HEK293 (cell line): ENCODE measurements at regions not wholly inside any gene's neighbourhood (a gene's known extent, or its start where the extent isn't known, plus 50 kb on each side); places are given as distances from the start of the nearest gene placed in this dataset.

Experiments used
- CTCF ChIA-PET: fragments of 350-600 bp; formaldehyde crosslinking; extraction: SDS; loops from one replicate; lab custom pipeline; 2021; ENCODE audit warnings: antibody characterized with exemption; lab: Yijun Ruan, JAX
- POLR2A ChIA-PET: fragments of 300-600 bp; formaldehyde crosslinking; extraction: SDS; loops from one replicate; lab custom pipeline; 2020; ENCODE audit warnings: antibody characterized with exemption, inconsistent platforms; lab: Yijun Ruan, JAX
- H3K27ac ChIP-seq: fragments of 200-500 bp; sonication (Bioruptor generic); 2 replicates; pipeline ENCODE4 v1.5.1; 2014; ENCODE audit warnings: low read depth, low read length, control low read depth, inconsistent platforms; ENCODE audit errors: extremely low read depth
- H3K36me3 ChIP-seq, 2 experiments: fragments of 200-500 bp in 1 of 2; sonication (Bioruptor generic) in 1 of 2; 1 replicate in 1 of 2; 2 replicates in 1 of 2; pipeline ENCODE4 v1.5.1; 2014 to 2017; ENCODE audit warnings: inconsistent platforms in 2 of 2, low read length in 2 of 2; ENCODE audit not compliant: control insufficient read depth in 2 of 2, insufficient read depth in 1 of 2
- H3K4me1 ChIP-seq: fragments of 200-500 bp; sonication (Bioruptor generic); 2 replicates; pipeline ENCODE4 v1.5.1; 2014; ENCODE audit warnings: mild to moderate bottlenecking, low read length, inconsistent platforms; ENCODE audit not compliant: control insufficient read depth, insufficient read depth
- H3K4me3 ChIP-seq: 2 replicates; pipeline ENCODE4 v1.5.1; 2011; ENCODE audit warnings: low read depth, mild to moderate bottlenecking, control low read depth, low read length, moderate library complexity
- H3K9me3 ChIP-seq: fragments of 200-500 bp; sonication (Bioruptor generic); 2 replicates; pipeline ENCODE4 v1.5.1; 2014; ENCODE audit warnings: low read depth, low read length, inconsistent platforms; ENCODE audit not compliant: control insufficient read depth, insufficient read depth
- BCL11B ChIP-seq: fragments of 450-650 bp; formaldehyde crosslinking; IDR thresholded peaks from 2 replicates; pipeline ENCODE4 v1.5.1; 2016; ENCODE audit warnings: low read depth, missing biosample characterization, missing genetic modification characterization
- BCL6B ChIP-seq: fragments of 450-650 bp; formaldehyde crosslinking; IDR thresholded peaks from 2 replicates; pipeline ENCODE4 v1.5.1; 2017; ENCODE audit warnings: missing biosample characterization, missing genetic modification characterization
- GLI4 ChIP-seq: fragments of 450-650 bp; formaldehyde crosslinking; IDR thresholded peaks from 2 replicates; pipeline ENCODE4 v1.5.1; 2016; ENCODE audit warnings: missing biosample characterization, missing genetic modification characterization
- KLF16 ChIP-seq: fragments of 450-650 bp; formaldehyde crosslinking; IDR thresholded peaks from 2 replicates; pipeline ENCODE4 v1.5.1; 2017; ENCODE audit warnings: missing biosample characterization, missing genetic modification characterization
- PATZ1 ChIP-seq: fragments of 450-650 bp; formaldehyde crosslinking; IDR thresholded peaks from 2 replicates; pipeline ENCODE4 v1.5.1; 2016; ENCODE audit warnings: missing biosample characterization, missing genetic modification characterization
- SP3 ChIP-seq: fragments of 450-650 bp; formaldehyde crosslinking; IDR thresholded peaks from 2 replicates; pipeline ENCODE4 v1.5.1; 2016; ENCODE audit warnings: missing biosample characterization, missing genetic modification characterization
- ZBTB26 ChIP-seq: fragments of 450-650 bp; formaldehyde crosslinking; optimal IDR thresholded peaks from 2 replicates; pipeline ENCODE3; 2016; ENCODE audit warnings: missing biosample characterization, mild to moderate bottlenecking, missing genetic modification characterization
- ZNF114 ChIP-seq: fragments of 450-650 bp; formaldehyde crosslinking; IDR thresholded peaks from 2 replicates; pipeline ENCODE4 v1.5.0; 2017; ENCODE audit warnings: missing biosample characterization, missing genetic modification characterization
- ZNF132 ChIP-seq: fragments of 450-650 bp; formaldehyde crosslinking; IDR thresholded peaks from 2 replicates; pipeline ENCODE4 v1.5.1; 2017; ENCODE audit warnings: missing biosample characterization, missing genetic modification characterization, borderline replicate concordance
- ZNF169 ChIP-seq: fragments of 450-650 bp; formaldehyde crosslinking; IDR thresholded peaks from 2 replicates; pipeline ENCODE4 v1.5.1; 2016; ENCODE audit warnings: missing biosample characterization, missing genetic modification characterization
- ZNF175 ChIP-seq: fragments of 450-650 bp; formaldehyde crosslinking; IDR thresholded peaks from 2 replicates; pipeline ENCODE4 v1.5.1; 2016; ENCODE audit warnings: missing biosample characterization, missing genetic modification characterization
- ZNF335 ChIP-seq: fragments of 450-650 bp; formaldehyde crosslinking; conservative IDR thresholded peaks from 2 replicates; pipeline ENCODE4 v1.5.1; 2016; ENCODE audit warnings: missing biosample characterization, missing genetic modification characterization
- ZNF366 ChIP-seq: fragments of 450-650 bp; formaldehyde crosslinking; conservative IDR thresholded peaks from 2 replicates; pipeline ENCODE4 v1.5.1; 2016; ENCODE audit warnings: missing biosample characterization, missing genetic modification characterization
- ZNF394 ChIP-seq: fragments of 450-650 bp; formaldehyde crosslinking; IDR thresholded peaks from 2 replicates; pipeline ENCODE4 v1.5.1; 2016; ENCODE audit warnings: missing biosample characterization, missing genetic modification characterization, mild to moderate bottlenecking, moderate library complexity, borderline replicate concordance
- ZNF426 ChIP-seq: fragments of 450-650 bp; formaldehyde crosslinking; IDR thresholded peaks from 2 replicates; pipeline ENCODE4 v1.5.1; 2017; ENCODE audit warnings: missing biosample characterization, missing genetic modification characterization, mild to moderate bottlenecking, inconsistent platforms, moderate library complexity
- ZNF513 ChIP-seq: fragments of 450-650 bp; IDR thresholded peaks from 2 replicates; pipeline ENCODE4 v1.5.1; 2018; ENCODE audit warnings: missing biosample characterization, missing genetic modification characterization
- ZNF530 ChIP-seq: fragments of 450-650 bp; formaldehyde crosslinking; IDR thresholded peaks from 2 replicates; pipeline ENCODE4 v1.5.1; 2016; ENCODE audit warnings: low read depth, missing biosample characterization, missing genetic modification characterization
- ZNF561 ChIP-seq: fragments of 450-650 bp; IDR thresholded peaks from 2 replicates; pipeline ENCODE4 v1.5.1; 2018; ENCODE audit warnings: missing biosample characterization, missing genetic modification characterization, borderline replicate concordance
- ZNF658 ChIP-seq: fragments of 450-650 bp; formaldehyde crosslinking; IDR thresholded peaks from 2 replicates; pipeline ENCODE4; 2016; ENCODE audit warnings: missing biosample characterization, missing genetic modification characterization
- ZNF701 ChIP-seq: fragments of 450-650 bp; formaldehyde crosslinking; IDR thresholded peaks from 2 replicates; pipeline ENCODE4 v1.5.1; 2016; ENCODE audit warnings: missing biosample characterization, missing genetic modification characterization
- ZNF76 ChIP-seq: fragments of 450-650 bp; formaldehyde crosslinking; IDR thresholded peaks from 2 replicates; pipeline ENCODE4; 2016; ENCODE audit warnings: low read depth, missing biosample characterization, missing genetic modification characterization, borderline replicate concordance
- TF ChIP-seq, protein P1 (sequence below): fragments of 450-650 bp; formaldehyde crosslinking; IDR thresholded peaks from 2 replicates; pipeline ENCODE4 v1.5.1; 2016; ENCODE audit warnings: missing biosample characterization, missing genetic modification characterization
- TF ChIP-seq, protein P2 (sequence below): fragments of 450-650 bp; formaldehyde crosslinking; IDR thresholded peaks from 2 replicates; pipeline ENCODE4 v1.5.1; 2016; ENCODE audit warnings: missing biosample characterization, missing genetic modification characterization
- TF ChIP-seq, protein P3 (sequence below): fragments of 450-650 bp; formaldehyde crosslinking; IDR thresholded peaks from 2 replicates; pipeline ENCODE4; 2016; ENCODE audit warnings: missing biosample characterization, missing genetic modification characterization

GRCh38 chr9:109599131-109599530 lies 101.0 kb upstream of the PTPN3 start:
- Histone ChIP-seq H3K4me3 (no peak overlapping the region), H3K4me1 (no peaks in the 10 kb centered on the region), H3K9me3 (no peaks in the 10 kb centered on the region), H3K27ac (no peak overlapping the region), H3K36me3 (no peaks in the 10 kb centered on the region)
- TF ChIP-seq BCL6B (tag by site-specific recombination) (no peak), ZBTB26 (tag by site-specific recombination) (no peak), ZNF114 (tag by site-specific recombination) (no peak), ZNF366 (tag by site-specific recombination) (no peak), ZNF658 (no peak), BCL11B (no peak), PATZ1 (tag by site-specific recombination) (no peak), ZNF530 (tag by site-specific recombination) (no peak), ZNF76 (tag by site-specific recombination) (no peak), ZNF426 (tag by site-specific recombination) (no peak)
- TF ChIP-seq, protein P1, sequence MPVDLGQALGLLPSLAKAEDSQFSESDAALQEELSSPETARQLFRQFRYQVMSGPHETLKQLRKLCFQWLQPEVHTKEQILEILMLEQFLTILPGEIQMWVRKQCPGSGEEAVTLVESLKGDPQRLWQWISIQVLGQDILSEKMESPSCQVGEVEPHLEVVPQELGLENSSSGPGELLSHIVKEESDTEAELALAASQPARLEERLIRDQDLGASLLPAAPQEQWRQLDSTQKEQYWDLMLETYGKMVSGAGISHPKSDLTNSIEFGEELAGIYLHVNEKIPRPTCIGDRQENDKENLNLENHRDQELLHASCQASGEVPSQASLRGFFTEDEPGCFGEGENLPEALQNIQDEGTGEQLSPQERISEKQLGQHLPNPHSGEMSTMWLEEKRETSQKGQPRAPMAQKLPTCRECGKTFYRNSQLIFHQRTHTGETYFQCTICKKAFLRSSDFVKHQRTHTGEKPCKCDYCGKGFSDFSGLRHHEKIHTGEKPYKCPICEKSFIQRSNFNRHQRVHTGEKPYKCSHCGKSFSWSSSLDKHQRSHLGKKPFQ (tag by site-specific recombination), result no peak
- TF ChIP-seq, protein P2, sequence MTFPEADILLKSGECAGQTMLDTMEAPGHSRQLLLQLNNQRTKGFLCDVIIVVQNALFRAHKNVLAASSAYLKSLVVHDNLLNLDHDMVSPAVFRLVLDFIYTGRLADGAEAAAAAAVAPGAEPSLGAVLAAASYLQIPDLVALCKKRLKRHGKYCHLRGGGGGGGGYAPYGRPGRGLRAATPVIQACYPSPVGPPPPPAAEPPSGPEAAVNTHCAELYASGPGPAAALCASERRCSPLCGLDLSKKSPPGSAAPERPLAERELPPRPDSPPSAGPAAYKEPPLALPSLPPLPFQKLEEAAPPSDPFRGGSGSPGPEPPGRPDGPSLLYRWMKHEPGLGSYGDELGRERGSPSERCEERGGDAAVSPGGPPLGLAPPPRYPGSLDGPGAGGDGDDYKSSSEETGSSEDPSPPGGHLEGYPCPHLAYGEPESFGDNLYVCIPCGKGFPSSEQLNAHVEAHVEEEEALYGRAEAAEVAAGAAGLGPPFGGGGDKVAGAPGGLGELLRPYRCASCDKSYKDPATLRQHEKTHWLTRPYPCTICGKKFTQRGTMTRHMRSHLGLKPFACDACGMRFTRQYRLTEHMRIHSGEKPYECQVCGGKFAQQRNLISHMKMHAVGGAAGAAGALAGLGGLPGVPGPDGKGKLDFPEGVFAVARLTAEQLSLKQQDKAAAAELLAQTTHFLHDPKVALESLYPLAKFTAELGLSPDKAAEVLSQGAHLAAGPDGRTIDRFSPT (tag by site-specific recombination), result no peak
- CTCF ChIA-PET, result no interaction called here
- POLR2A ChIA-PET, result no interaction called here

DNA sequence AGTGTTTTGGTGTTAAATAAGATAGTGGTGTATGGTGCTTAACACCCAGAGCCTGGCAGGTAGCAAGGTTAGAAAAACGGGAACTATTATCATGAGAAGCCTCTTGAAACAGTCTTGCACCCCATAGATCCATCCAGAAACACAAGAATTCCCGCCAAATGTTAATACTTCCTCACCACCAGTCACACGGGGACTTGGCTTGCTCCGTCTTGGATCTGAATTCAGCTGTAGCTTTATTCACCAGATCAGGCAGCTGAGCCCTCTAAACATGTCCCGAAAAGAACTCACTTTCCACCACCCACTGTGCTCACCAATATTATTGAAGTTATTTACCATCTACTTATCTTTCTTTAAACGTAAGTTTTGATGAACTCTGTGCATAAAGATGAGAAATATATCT lies 101.6 kb upstream of the PTPN3 start:
- CTCF ChIA-PET, result interaction anchor here (1.0 kb wide), 2 partner anchors 22 to 217 kb away, joined by 3 to 4 read pairs; no protein-coding TSS in a partner anchor
- no peaks in the 10 kb centered on the region for H3K9me3 ChIP-seq

More for the DNA sequence above, 101.6 kb upstream of the PTPN3 start:
- Histone ChIP-seq H3K27ac (no peak overlapping the region), H3K4me3 (no peak overlapping the region), H3K36me3 (no peaks in the 10 kb centered on the region), H3K4me1 (no peaks in the 10 kb centered on the region)
- TF ChIP-seq, protein P3, sequence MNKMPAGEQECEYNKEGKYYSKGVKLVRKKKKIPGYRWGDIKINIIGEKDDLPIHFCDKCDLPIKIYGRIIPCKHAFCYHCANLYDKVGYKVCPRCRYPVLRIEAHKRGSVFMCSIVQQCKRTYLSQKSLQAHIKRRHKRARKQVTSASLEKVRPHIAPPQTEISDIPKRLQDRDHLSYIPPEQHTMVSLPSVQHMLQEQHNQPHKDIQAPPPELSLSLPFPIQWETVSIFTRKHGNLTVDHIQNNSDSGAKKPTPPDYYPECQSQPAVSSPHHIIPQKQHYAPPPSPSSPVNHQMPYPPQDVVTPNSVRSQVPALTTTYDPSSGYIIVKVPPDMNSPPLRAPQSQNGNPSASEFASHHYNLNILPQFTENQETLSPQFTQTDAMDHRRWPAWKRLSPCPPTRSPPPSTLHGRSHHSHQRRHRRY, result no peak
- TF ChIP-seq ZNF561 (tag by site-specific recombination) (no peak), SP3 (tag by site-specific recombination) (no peak), ZNF335 (no peak), ZNF513 (tag by site-specific recombination) (no peak), ZNF530 (tag by site-specific recombination) (no peak), KLF16 (tag by site-specific recombination) (no peak), ZNF169 (tag by site-specific recombination) (no peak), GLI4 (tag by site-specific recombination) (no peak), ZNF175 (tag by site-specific recombination) (no peak), ZNF132 (tag by site-specific recombination) (no peak), ZNF394 (tag by site-specific recombination) (no peak), ZNF701 (tag by site-specific recombination) (no peak)
- POLR2A ChIA-PET, result interaction anchor here (0.5 kb wide), 1 partner anchor 78 kb away, joined by 3 read pairs; no protein-coding TSS in a partner anchor
